Sigmoid colon (tissue), 4 donors: ENCODE measurements at regions not wholly inside any gene's neighbourhood (a gene's known extent, or its start where the extent isn't known, plus 50 kb on each side); places are given as distances from the start of the nearest gene placed in this dataset.

ENCODE experiments used
- CTCF ChIP-seq, 4 experiments: fragments of 450-650 bp in 3 of 4; fragments of 200-600 bp in 1 of 4; IDR thresholded peaks; one replicate each; pipeline ENCODE4 v1.5.1; 2016 to 2019; ENCODE audit warnings: antibody characterized with exemption in 4 of 4, mild to moderate bottlenecking in 3 of 4, moderate library complexity in 2 of 4
- POLR2AphosphoS5 ChIP-seq, 4 donors: sonication (generic); formaldehyde crosslinking; IDR thresholded peaks; one replicate each; pipeline ENCODE4 v1.6.1; 2017; ENCODE audit warnings: antibody characterized with exemption in 4 of 4

- no peak for TF ChIP-seq POLR2AphosphoS5 (IDR thresholded peaks at IDR 0.05)
- TF ChIP-seq CTCF (IDR thresholded peaks at IDR 0.05), result no peak
Observed at GRCh38 chr17:72476575-72476986, 355.8 kb downstream of the SOX9 start.
